HCT116 (cell line): ENCODE measurements at regions not wholly inside any gene's neighbourhood (a gene's known extent, or its start where the extent isn't known, plus 50 kb on each side); places are given as distances from the start of the nearest gene placed in this dataset.

ENCODE experiments used
- ATAC-seq: fragments of 200-7000 bp; cut with Tn5 transposase; 2 replicates; pipeline ENCODE4 v1.9.1; 2020; ENCODE audit warnings: mild to moderate bottlenecking, moderate library complexity
- BruUV-seq: library from RNA; stranded (reverse); fragments of 400-500 nt; replicated peaks from 2 replicates; lab custom pipeline; 2021; lab: Mats Ljungman, UMichigan
- CTCF ChIA-PET: fragments of 300-600 bp; sonication (Branson Sonifier 250); formaldehyde crosslinking; loops from one replicate; lab custom pipeline; 2021; ENCODE audit warnings: antibody characterized with exemption; lab: Charles Lee
- POLR2A ChIA-PET: fragments of 300-600, 350-600 bp; sonication (Branson Sonifier 250); formaldehyde crosslinking; loops from one replicate; lab custom pipeline; 2021; ENCODE audit warnings: antibody characterized with exemption; lab: Charles Lee
- RAD21 ChIA-PET, 2 experiments: fragments of 300-600 bp; sonication (Branson Sonifier 250); formaldehyde crosslinking; loops; one replicate each; lab custom pipeline; 2023; ENCODE audit warnings: low total read pairs in 2 of 2; ENCODE audit not compliant: uncharacterized antibody in 2 of 2, unreplicated experiment in 2 of 2, low non-redundant PET in 1 of 2; lab: Charles Lee
- DNase-seq: peaks from one replicate; pipeline ENCODE4 v3.0.0-alpha.2; 2010; ENCODE audit warnings: low read depth, low spot score
- H2AFZ ChIP-seq: fragments of 200-600 bp; shearing (Covaris generic), sonication (generic); 2 replicates; pipeline ENCODE4 v1.6.1; 2017; ENCODE audit warnings: low read depth, mixed run types, mixed read lengths, antibody characterized with exemption, low read length; ENCODE audit not compliant: poor library complexity, severe bottlenecking
- H3K27ac ChIP-seq: 2 replicates; pipeline ENCODE4 v1.5.1; 2012; ENCODE audit warnings: low read depth, low read length
- H3K27me3 ChIP-seq: fragments of 200-600 bp; sonication (generic); 2 replicates; pipeline ENCODE4 v1.6.1; 2016; ENCODE audit warnings: mixed run types, low read length, mixed read lengths; ENCODE audit not compliant: insufficient read depth
- H3K36me3 ChIP-seq, 2 experiments: fragments of 200-500 bp in 1 of 2; fragments of 200-600 bp in 1 of 2; sonication (Bioruptor generic) in 1 of 2; sonication (generic) in 1 of 2; 2 replicates each; pipeline versions ENCODE4 v1.5.1 to v1.6.1; 2014 to 2016; ENCODE audit warnings: low read length in 2 of 2, inconsistent platforms in 1 of 2, mixed read lengths in 1 of 2, mixed run types in 1 of 2; ENCODE audit not compliant: insufficient read depth in 2 of 2, control insufficient read depth in 1 of 2
- H3K4me1 ChIP-seq, 2 experiments: fragments of 200-600 bp in 1 of 2; sonication (generic) in 1 of 2; 2 replicates each; pipeline versions ENCODE4 v1.5.1 to v1.6.1; 2012 to 2017; ENCODE audit warnings: low read length in 2 of 2, inconsistent platforms in 1 of 2, mild to moderate bottlenecking in 1 of 2, mixed read lengths in 1 of 2, mixed run types in 1 of 2, moderate library complexity in 1 of 2; ENCODE audit not compliant: insufficient read depth in 2 of 2, control insufficient read depth in 1 of 2
- H3K4me2 ChIP-seq: fragments of 200-600 bp; sonication (generic); 2 replicates; pipeline ENCODE4 v1.6.1; 2017; ENCODE audit warnings: mixed run types, low read length, mixed read lengths
- H3K4me3 ChIP-seq, 2 experiments: fragments of 200-600 bp in 1 of 2; sonication (generic) in 1 of 2; replicated peaks in 1 of 2; 2 replicates each; pipeline ENCODE4 v1.5.1; 2011 to 2016; ENCODE audit warnings: low read length in 2 of 2, control low read depth in 1 of 2, low read depth in 1 of 2, mild to moderate bottlenecking in 1 of 2, mixed read lengths in 1 of 2, mixed run types in 1 of 2
- H3K79me2 ChIP-seq: fragments of 200-600 bp; sonication (generic); 2 replicates; pipeline ENCODE4 v1.6.1; 2017; ENCODE audit warnings: mild to moderate bottlenecking, mixed run types, low read length, moderate library complexity, mixed read lengths; ENCODE audit not compliant: insufficient read depth
- H3K9ac ChIP-seq: fragments of 200-600 bp; sonication (generic); 2 replicates; pipeline ENCODE4 v1.6.1; 2016; ENCODE audit warnings: low read length, mixed read lengths
- H3K9me2 ChIP-seq: fragments of 200-600 bp; sonication (generic), shearing (Covaris generic); 2 replicates; pipeline ENCODE4 v1.6.1; 2017; ENCODE audit warnings: mixed run types, mild to moderate bottlenecking, moderate library complexity; ENCODE audit not compliant: insufficient read depth
- H3K9me3 ChIP-seq, 2 experiments: fragments of 200-500 bp in 1 of 2; fragments of 200-600 bp in 1 of 2; sonication (Bioruptor generic) in 1 of 2; sonication (generic) in 1 of 2; 2 replicates each; pipeline ENCODE4 v1.6.1; 2014 to 2017; ENCODE audit warnings: low read length in 2 of 2, mixed read lengths in 2 of 2, inconsistent platforms in 1 of 2, low read depth in 1 of 2, mild to moderate bottlenecking in 1 of 2, mixed run types in 1 of 2, moderate library complexity in 1 of 2; ENCODE audit not compliant: control insufficient read depth in 1 of 2, insufficient read depth in 1 of 2
- H4K20me1 ChIP-seq: fragments of 200-600 bp; sonication (generic), shearing (Covaris generic); 2 replicates; pipeline ENCODE4 v1.6.1; 2017; ENCODE audit warnings: mixed run types, mild to moderate bottlenecking, moderate library complexity; ENCODE audit not compliant: insufficient read depth
- CEBPB ChIP-seq: IDR thresholded peaks from 2 replicates; pipeline ENCODE4 v1.6.1; 2012; ENCODE audit warnings: low read depth
- EGR1 ChIP-seq: IDR thresholded peaks from 2 replicates; pipeline ENCODE4 v1.6.1; 2012; ENCODE audit warnings: low read depth
- ELF1 ChIP-seq: IDR thresholded peaks from 2 replicates; pipeline ENCODE4 v1.6.1; 2012; ENCODE audit warnings: low read depth, borderline replicate concordance
- EZH2 ChIP-seq: fragments of 200-600 bp; sonication (generic); IDR thresholded peaks from 2 replicates; pipeline ENCODE4 v1.6.1; 2017; ENCODE audit warnings: antibody characterized with exemption, mixed run types
- EZH2phosphoT487 ChIP-seq: fragments of 200-600 bp; IDR thresholded peaks from 2 replicates; pipeline ENCODE4 v1.6.1; 2018; ENCODE audit warnings: antibody characterized with exemption, borderline replicate concordance
- FOSL1 ChIP-seq: IDR thresholded peaks from 2 replicates; pipeline ENCODE4 v1.6.1; 2012; ENCODE audit warnings: low read depth
- JUND ChIP-seq: IDR thresholded peaks from 2 replicates; pipeline ENCODE4 v1.6.1; 2012
- POLR2A ChIP-seq: IDR thresholded peaks from 2 replicates; pipeline ENCODE4 v1.7.0; 2011; ENCODE audit warnings: borderline replicate concordance; ENCODE audit not compliant: insufficient read depth, insufficient read length; ENCODE audit errors: extremely low read depth
- POLR2AphosphoS5 ChIP-seq: IDR thresholded peaks from 2 replicates; pipeline ENCODE4 v1.6.1; 2011; ENCODE audit warnings: mild to moderate bottlenecking, low read depth, low read length, moderate library complexity
- RAD21 ChIP-seq: IDR thresholded peaks from 2 replicates; pipeline ENCODE4 v1.6.1; 2012; ENCODE audit warnings: low read depth, mild to moderate bottlenecking
- SIN3A ChIP-seq: IDR thresholded peaks from 2 replicates; pipeline ENCODE4 v1.6.1; 2012; ENCODE audit warnings: low read depth
- SP1 ChIP-seq: IDR thresholded peaks from 2 replicates; pipeline ENCODE4 v1.6.1; 2012; ENCODE audit warnings: low read depth
- SRF ChIP-seq: IDR thresholded peaks from 2 replicates; pipeline ENCODE4 v1.6.1; 2012; ENCODE audit warnings: low read depth
- TCF7L2 ChIP-seq: IDR thresholded peaks from 2 replicates; pipeline ENCODE4 v1.7.0; 2011; ENCODE audit warnings: borderline replicate concordance, inconsistent platforms; ENCODE audit not compliant: insufficient read depth, insufficient read length; ENCODE audit errors: extremely low read depth
- ZFX ChIP-seq: fragments of 450-650 bp; IDR thresholded peaks from 2 replicates; pipeline ENCODE4 v1.6.1; 2017
- intact Hi-C: fragments of 100-400 bp; cut with micrococcal nuclease; formaldehyde crosslinking; loops from 2 replicates; pipeline ENCODE4 v1.10.0; 2022
- TF ChIP-seq, protein P1 (sequence below): IDR thresholded peaks from 2 replicates; pipeline ENCODE4 v1.6.1; 2012; ENCODE audit warnings: low read depth
- TF ChIP-seq, protein P2 (sequence below): IDR thresholded peaks from 2 replicates; pipeline ENCODE4 v1.6.1; 2012
- TF ChIP-seq, protein P3 (sequence below): IDR thresholded peaks from 2 replicates; pipeline ENCODE4 v1.6.1; 2011; ENCODE audit warnings: mild to moderate bottlenecking, low read length, moderate library complexity; ENCODE audit not compliant: insufficient replicate concordance; ENCODE audit errors: extremely low read depth
- TF ChIP-seq, protein P4 (sequence below): IDR thresholded peaks from 2 replicates; pipeline ENCODE4 v1.6.1; 2012

DNA sequence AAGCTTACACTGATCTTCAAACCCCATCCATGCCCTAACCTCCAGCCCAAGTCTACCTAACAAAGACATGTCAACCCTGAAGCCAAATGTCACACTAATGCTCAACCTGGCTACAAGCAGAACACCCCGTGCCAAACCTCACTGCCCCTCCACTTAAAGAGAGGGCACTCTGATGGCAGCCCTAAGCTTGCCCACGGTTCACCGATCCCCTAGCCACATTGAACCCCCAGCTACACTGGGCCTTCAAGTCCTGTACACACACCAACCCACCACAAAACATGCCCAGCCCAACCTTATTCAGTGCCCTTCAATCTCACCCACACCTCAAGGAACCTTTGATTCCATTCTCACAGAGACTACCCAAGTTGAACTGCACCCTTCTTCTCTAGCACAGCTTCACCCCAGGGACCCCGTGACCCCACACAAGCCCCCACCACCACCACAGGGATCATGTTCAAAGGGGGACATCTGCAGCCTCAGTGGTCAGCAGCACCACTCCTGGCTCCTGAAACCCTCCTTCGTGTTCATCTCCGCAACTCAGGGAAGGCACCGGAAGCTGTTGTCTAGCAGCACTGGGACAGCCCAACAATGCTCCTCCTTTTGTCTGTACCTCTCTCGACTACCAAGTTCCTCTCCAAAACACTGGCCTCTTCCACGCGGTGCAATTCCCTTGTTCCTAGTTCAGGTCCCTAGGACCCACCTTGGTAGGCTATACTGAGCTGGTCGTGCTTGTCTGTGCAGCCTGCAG is 218.8 kb downstream of the CYP26B1 start:
- intact Hi-C loops: no loop called here
- Histone ChIP-seq H2AFZ (no peak overlapping the region), H3K4me2 (no peak overlapping the region), H3K9me2 (no peaks in the 10 kb centered on the region), H3K9me3 (no peaks in the 10 kb centered on the region), H3K79me2 (no peaks in the 10 kb centered on the region), H3K4me3 (no peak overlapping the region), H3K4me1 (peaks cover 0 to 7% of the 10 kb centered on the region in 2 experiments; a peak in 1 of 4 replicates), H3K36me3 (no peaks in the 10 kb centered on the region), H3K27ac (no peak overlapping the region), H4K20me1 (no peaks in the 10 kb centered on the region), H3K9ac (no peak overlapping the region), H3K27me3 (no peaks in the 10 kb centered on the region)
- no TSS peak for BruUV-seq
- ChIA-PET RAD21 (no interaction called here), CTCF (interaction anchor here (1.2 kb wide), 1 partner anchor 221 kb away, joined by 3 read pairs; no protein-coding TSS in a partner anchor), POLR2A (no interaction called here)
- no peak for DNase-seq
- TF ChIP-seq, protein P1, sequence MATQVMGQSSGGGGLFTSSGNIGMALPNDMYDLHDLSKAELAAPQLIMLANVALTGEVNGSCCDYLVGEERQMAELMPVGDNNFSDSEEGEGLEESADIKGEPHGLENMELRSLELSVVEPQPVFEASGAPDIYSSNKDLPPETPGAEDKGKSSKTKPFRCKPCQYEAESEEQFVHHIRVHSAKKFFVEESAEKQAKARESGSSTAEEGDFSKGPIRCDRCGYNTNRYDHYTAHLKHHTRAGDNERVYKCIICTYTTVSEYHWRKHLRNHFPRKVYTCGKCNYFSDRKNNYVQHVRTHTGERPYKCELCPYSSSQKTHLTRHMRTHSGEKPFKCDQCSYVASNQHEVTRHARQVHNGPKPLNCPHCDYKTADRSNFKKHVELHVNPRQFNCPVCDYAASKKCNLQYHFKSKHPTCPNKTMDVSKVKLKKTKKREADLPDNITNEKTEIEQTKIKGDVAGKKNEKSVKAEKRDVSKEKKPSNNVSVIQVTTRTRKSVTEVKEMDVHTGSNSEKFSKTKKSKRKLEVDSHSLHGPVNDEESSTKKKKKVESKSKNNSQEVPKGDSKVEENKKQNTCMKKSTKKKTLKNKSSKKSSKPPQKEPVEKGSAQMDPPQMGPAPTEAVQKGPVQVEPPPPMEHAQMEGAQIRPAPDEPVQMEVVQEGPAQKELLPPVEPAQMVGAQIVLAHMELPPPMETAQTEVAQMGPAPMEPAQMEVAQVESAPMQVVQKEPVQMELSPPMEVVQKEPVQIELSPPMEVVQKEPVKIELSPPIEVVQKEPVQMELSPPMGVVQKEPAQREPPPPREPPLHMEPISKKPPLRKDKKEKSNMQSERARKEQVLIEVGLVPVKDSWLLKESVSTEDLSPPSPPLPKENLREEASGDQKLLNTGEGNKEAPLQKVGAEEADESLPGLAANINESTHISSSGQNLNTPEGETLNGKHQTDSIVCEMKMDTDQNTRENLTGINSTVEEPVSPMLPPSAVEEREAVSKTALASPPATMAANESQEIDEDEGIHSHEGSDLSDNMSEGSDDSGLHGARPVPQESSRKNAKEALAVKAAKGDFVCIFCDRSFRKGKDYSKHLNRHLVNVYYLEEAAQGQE: no peak
- no peak for TF ChIP-seq SRF
- TF ChIP-seq CEBPB: no peak
- TF ChIP-seq JUND: no peak
- TF ChIP-seq, protein P2, sequence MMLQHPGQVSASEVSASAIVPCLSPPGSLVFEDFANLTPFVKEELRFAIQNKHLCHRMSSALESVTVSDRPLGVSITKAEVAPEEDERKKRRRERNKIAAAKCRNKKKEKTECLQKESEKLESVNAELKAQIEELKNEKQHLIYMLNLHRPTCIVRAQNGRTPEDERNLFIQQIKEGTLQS: no peak
- no peak for TF ChIP-seq FOSL1
- TF ChIP-seq, protein P3, sequence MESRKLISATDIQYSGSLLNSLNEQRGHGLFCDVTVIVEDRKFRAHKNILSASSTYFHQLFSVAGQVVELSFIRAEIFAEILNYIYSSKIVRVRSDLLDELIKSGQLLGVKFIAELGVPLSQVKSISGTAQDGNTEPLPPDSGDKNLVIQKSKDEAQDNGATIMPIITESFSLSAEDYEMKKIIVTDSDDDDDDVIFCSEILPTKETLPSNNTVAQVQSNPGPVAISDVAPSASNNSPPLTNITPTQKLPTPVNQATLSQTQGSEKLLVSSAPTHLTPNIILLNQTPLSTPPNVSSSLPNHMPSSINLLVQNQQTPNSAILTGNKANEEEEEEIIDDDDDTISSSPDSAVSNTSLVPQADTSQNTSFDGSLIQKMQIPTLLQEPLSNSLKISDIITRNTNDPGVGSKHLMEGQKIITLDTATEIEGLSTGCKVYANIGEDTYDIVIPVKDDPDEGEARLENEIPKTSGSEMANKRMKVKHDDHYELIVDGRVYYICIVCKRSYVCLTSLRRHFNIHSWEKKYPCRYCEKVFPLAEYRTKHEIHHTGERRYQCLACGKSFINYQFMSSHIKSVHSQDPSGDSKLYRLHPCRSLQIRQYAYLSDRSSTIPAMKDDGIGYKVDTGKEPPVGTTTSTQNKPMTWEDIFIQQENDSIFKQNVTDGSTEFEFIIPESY: no peak
- no peak for TF ChIP-seq EGR1
- TF ChIP-seq POLR2AphosphoS5: no peak
- no peak for TF ChIP-seq RAD21
- TF ChIP-seq SIN3A: no peak
- TF ChIP-seq, protein P4, sequence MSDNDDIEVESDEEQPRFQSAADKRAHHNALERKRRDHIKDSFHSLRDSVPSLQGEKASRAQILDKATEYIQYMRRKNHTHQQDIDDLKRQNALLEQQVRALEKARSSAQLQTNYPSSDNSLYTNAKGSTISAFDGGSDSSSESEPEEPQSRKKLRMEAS: no peak
- TF ChIP-seq ZFX: no peak
- no peak for TF ChIP-seq TCF7L2
- TF ChIP-seq EZH2phosphoT487: no peak
- no peak for TF ChIP-seq EZH2
- no peak for TF ChIP-seq SP1
- TF ChIP-seq ELF1: no peak
- TF ChIP-seq POLR2A: no peak
- ATAC-seq: no peak
